Spinal cord (tissue), 9 donors: ENCODE measurements at regions not wholly inside any gene's neighbourhood (a gene's known extent, or its start where the extent isn't known, plus 50 kb on each side); places are given as distances from the start of the nearest gene placed in this dataset.

ENCODE experiments used
- DNase-seq, 6 donors: peaks; one replicate each; pipeline versions ENCODE4 v3.0.0 to v3.0.0-alpha.2; 2013 to 2015; ENCODE audit warnings: low spot score in 6 of 6, low read depth in 4 of 6
- H3K27ac ChIP-seq: one replicate; pipeline ENCODE4 v1.5.1; 2013; ENCODE audit warnings: low read depth, low read length, control low read depth
- H3K27me3 ChIP-seq: one replicate; pipeline ENCODE4 v1.6.1; 2013; ENCODE audit warnings: low read length; ENCODE audit not compliant: control insufficient read depth, insufficient read depth
- H3K36me3 ChIP-seq: one replicate; pipeline ENCODE4 v1.6.1; 2013; ENCODE audit warnings: low read length; ENCODE audit not compliant: control insufficient read depth, insufficient read depth
- H3K4me1 ChIP-seq: one replicate; pipeline ENCODE4 v1.6.1; 2013; ENCODE audit warnings: low read length; ENCODE audit not compliant: control insufficient read depth, insufficient read depth
- H3K4me3 ChIP-seq: one replicate; pipeline ENCODE4 v1.5.1; 2013; ENCODE audit warnings: low read depth, low read length, control low read depth
- H3K9me3 ChIP-seq: one replicate; pipeline ENCODE4 v1.6.1; 2013; ENCODE audit warnings: low read length; ENCODE audit not compliant: control insufficient read depth, insufficient read depth
- WGBS: methylation state at CpG from one replicate; pipeline ENCODE4 v1.1.5; 2013; ENCODE audit warnings: missing lambda C conversion rate; ENCODE audit not compliant: insufficient coverage; 5-methylcytosine and 5-hydroxymethylcytosine counted together
- donor health status: healthy.

DNA sequence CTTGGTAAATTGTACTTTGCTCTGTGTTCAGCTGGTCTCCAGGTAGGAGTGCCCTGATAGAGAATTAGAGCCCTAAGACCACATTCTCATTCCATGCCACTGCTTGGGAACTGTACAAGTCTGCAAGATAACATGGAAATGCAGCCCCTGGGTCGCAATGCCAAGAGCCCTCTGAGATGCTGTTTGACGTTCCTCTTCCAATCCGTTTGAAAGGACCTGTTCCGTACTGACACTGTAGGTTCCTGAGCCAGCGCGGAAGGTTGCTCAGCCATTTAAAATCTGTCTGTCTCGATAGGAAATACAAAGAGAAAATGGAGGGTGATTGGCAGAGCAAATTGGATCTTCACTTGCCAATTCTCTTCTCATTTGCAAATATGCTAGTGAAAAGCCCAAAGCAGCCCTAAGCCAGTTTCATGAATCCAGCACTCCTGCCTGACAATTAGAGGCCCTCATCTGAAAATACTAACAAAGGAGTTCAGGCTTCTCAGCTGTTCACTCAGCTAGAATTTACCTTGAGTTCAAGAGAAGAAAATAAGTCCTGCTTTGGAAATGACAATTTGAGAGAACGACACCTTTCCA is 100.6 kb upstream of the AFDN start:
- WGBS, result 67% methylated on average over 1 of the region's 8 CpGs

DNA sequence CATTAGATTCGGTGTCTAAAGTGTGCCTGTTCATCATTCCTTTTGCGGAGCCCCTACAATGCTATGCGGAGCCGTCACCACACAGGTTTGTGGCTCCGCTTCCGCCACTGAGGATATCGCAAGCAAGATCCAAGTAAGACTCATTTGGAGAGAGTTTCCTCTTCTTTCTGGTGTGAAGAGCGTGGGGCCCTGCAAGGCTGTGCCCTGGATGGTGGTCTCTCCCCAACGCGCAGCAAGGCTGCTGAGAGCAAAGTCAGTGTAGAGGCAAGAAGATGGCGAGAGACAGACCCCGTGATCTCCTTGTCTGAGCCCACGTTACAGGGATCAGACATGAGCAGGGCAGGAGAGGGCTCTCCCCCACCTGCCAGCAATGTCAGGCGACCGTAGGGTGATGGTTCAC is 96.3 kb upstream of the AFDN start:
- H3K27ac ChIP-seq, result no peak overlapping the region
- no peaks in the 10 kb centered on the region for H3K9me3 ChIP-seq
- H3K4me1 ChIP-seq, result peaks cover 22% of the 10 kb centered on the region
- 97% methylated on average over 13 of the region's 15 CpGs for WGBS
- H3K27me3 ChIP-seq, result no peaks in the 10 kb centered on the region
- no peak overlapping the region for H3K4me3 ChIP-seq
- DNase-seq, result no peak
- no peaks in the 10 kb centered on the region for H3K36me3 ChIP-seq

More for the DNA sequence above, 100.6 kb upstream of the AFDN start:
- peak in 2 of 6 donors; percentile 47 to 71 for DNase-seq
- H3K4me3 ChIP-seq, result no peak overlapping the region
- no peaks in the 10 kb centered on the region for H3K36me3 ChIP-seq
- H3K27me3 ChIP-seq, result no peaks in the 10 kb centered on the region
- no peak overlapping the region for H3K27ac ChIP-seq
- peaks cover under 1% of the 10 kb centered on the region for H3K4me1 ChIP-seq
- no peaks in the 10 kb centered on the region for H3K9me3 ChIP-seq

DNA sequence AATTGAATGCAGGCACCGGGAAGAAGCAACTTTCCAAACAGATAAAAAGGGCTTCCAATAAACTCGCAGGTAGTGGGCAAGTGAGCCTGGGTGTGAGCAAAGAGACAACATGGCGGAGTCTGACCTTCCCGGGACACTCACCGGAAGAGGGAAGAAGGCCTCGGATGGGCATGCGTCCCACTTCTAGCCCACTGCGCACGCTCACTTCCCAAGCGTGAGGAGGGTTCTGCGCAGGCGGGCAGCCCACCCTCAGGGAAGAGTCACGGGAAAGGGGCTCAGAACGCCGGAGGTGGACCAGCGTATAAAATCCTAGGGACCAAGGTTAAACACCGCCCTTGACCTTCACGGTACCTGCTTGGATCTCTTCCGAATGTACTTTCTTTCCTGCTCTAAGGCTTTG is 95.5 kb upstream of the AFDN start:
- Histone ChIP-seq H3K4me3 (no peak overlapping the region), H3K36me3 (no peaks in the 10 kb centered on the region), H3K27ac (no peak overlapping the region), H3K27me3 (no peaks in the 10 kb centered on the region), H3K9me3 (no peaks in the 10 kb centered on the region), H3K4me1 (peaks cover 25% of the 10 kb centered on the region)
- DNase-seq, result no peak
- WGBS, result 94% methylated on average over 19 of the region's 19 CpGs

DNA sequence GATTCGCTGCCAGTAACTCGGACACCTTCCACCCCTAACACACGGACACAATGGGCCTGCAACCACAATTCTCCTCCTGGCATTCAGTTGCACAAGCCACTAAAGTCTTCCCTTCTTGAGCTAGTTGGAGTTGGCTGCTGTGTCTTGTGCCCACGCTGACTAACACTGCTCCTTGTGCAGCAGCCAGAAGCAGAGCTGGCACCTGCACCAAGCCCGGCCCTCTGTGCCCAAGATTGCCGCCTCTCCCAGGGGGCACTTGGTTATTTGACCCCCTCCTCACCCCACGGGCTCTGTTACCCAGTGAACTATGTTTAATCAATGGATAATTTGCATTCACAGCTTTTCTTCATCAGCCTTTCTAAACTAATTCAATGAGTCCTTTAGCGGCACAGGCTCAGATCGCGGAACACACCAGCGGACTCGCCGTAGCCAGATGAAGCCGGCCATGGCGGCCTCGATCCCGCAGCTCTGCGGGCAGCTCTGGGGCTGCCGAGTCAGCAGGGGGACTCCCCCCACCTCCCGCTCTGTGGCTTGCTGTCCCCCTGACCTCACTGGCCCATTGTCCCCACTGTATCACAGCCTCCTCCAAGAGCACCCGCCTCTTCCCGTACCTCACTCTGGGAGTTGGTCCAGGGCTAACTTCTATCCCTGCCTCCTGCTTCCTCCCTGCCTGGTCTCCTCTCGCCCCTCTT is 94.8 kb upstream of the AFDN start:
- DNase-seq, result peak in 2 of 6 donors; percentile 13 to 60
- no peaks in the 10 kb centered on the region for H3K36me3 ChIP-seq
- H3K9me3 ChIP-seq, result no peaks in the 10 kb centered on the region
- no peak overlapping the region for H3K27ac ChIP-seq
- H3K4me3 ChIP-seq, result no peak overlapping the region
- no peaks in the 10 kb centered on the region for H3K27me3 ChIP-seq
- 74% methylated on average over 20 of the region's 23 CpGs for WGBS
- peaks cover 26% of the 10 kb centered on the region for H3K4me1 ChIP-seq

DNA sequence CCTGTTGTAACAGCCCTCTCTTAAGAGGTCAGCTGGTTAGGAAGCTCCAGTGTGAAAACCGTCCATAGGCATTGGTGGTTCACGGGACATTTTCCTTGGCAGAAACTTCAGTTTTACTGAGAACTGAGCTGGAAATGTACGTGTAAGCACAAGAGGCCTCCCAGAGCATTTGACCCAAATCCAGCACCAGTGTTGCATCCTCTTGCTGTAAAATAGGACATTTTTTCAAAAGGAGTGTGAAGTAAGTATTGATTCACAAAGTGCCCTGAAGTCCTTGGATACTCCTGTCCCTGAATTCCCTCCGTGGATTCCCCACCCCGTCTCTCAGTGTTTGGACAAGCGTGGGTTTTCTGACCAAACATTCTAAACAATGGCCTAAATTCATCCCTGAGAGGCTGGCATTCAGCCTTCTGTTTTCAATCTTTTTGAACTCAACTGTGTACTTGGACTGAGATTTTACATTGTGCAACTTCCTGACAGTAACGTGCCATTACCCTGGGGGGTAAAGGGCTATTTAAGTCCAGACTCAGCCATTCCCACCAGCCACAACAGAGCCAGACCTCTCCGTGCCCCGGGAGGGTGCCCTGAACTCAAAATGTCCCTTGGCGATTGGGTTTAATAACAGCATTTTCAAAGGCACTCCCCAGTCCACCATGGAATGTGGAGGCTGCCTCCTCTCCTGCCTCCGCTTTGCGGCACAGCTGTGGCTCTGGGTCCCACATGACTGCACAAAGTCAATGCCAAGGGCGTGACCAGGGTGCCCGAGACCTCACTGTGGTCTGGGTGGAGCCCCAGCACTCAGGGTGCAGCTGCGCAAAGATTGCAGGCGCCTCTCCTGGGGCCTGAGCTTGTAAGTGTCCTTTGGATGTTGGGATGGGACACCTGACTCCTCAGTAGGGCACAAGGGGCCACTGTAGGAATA is 92.7 kb upstream of the AFDN start:
- Histone ChIP-seq H3K9me3 (no peaks in the 10 kb centered on the region), H3K27ac (peak overlapping the region; percentile 62), H3K4me1 (peaks cover 28% of the 10 kb centered on the region), H3K4me3 (no peak overlapping the region), H3K36me3 (no peaks in the 10 kb centered on the region), H3K27me3 (no peaks in the 10 kb centered on the region)
- peak in 1 of 6 donors; percentile 69 for DNase-seq
- 51% methylated on average over 15 of the region's 16 CpGs for WGBS

DNA sequence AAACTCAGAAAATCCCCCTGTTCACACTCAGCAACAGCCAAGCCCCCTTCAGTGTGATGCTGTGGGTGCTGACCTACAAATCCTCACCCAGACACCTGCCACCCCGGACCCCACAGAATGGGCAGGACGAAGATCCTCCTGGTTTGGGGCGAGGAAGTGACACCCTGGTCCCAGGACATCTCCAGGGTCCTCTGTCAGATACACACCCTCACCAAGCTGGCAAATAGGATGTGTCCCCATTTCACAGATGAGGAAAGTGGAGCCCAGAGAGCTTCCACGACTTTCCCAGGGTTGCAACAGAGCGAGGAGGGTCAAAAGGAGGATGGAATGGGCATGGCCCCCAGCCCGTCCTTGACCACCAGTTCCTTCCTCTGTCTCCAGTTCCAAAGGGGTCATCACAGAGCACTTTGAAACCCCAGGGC is 92.0 kb upstream of the AFDN start:
- 88% methylated on average over 5 of the region's 6 CpGs for WGBS

DNA sequence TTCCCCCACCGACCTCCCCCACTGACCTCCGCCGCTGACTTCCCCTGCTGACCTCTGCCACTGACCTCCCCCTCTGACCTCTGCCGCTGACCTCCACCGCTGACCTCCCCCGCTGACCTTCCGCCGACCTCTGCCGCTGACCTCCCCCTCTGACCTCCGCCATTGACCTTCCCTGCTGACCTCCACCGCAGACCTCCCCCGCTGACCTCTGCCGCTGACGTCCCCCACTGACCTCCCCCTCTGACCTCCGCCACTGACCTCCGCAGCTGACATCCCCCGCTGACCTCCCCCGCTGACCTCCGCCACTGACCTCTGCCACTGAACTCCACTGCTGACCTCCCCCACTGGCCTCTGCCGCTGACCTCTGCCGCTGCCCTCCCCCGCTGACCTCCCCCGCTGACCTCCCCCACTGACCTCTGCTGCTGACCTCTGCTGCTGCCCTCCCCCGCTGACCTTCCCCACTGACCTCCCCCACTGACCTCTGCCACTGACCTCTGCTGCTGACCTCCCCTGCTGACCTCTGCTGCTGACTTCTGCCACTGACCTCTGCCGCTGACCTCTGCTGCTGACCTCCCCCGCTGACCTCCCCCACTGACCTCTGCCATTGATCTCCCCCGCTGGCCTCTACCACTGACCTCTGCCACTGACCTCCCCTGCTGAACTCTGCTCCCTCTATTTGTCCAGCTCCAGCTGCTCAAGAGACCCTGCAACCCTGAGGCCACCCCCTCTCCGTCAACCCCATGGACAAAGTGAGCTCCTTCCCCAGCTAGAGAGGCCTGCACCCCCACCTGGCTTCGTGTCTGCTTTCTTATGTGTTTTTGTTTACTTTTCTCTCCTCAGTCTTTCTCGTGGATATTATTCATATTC is 91.4 kb upstream of the AFDN start:
- WGBS, result 79% methylated on average over 11 of the region's 30 CpGs
- H3K9me3 ChIP-seq, result no peaks in the 10 kb centered on the region
- peaks cover 28% of the 10 kb centered on the region for H3K4me1 ChIP-seq
- H3K4me3 ChIP-seq, result no peak overlapping the region
- no peaks in the 10 kb centered on the region for H3K36me3 ChIP-seq
- peak in 1 of 6 donors; percentile 58 for DNase-seq
- no peaks in the 10 kb centered on the region for H3K27me3 ChIP-seq
- H3K27ac ChIP-seq, result no peak overlapping the region

More for the DNA sequence above, 92.0 kb upstream of the AFDN start:
- Histone ChIP-seq H3K27ac (peak overlapping the region; percentile 62), H3K4me1 (peaks cover 28% of the 10 kb centered on the region), H3K36me3 (no peaks in the 10 kb centered on the region), H3K9me3 (no peaks in the 10 kb centered on the region), H3K4me3 (no peak overlapping the region), H3K27me3 (no peaks in the 10 kb centered on the region)
- peak in 1 of 6 donors; percentile 43 for DNase-seq

DNA sequence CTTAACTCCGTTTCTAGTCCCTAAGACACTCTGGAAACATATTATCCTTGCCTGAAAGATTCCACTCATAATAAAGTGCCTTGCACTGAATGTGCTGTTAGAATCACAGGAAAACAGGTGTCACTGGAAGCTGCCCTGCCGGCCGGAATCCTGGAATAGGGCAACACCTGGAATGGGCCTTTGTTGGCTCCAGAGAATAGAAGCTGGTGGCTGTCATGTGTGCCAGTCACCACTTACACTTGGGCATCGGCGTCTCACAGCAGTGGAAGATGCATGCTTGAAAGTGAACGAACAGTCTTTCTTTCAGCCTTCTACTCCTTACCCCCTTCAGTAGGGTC is 90.8 kb upstream of the AFDN start:
- WGBS, result 68% methylated on average over 3 of the region's 6 CpGs
- no peak for DNase-seq
- Histone ChIP-seq H3K4me1 (peaks cover 28% of the 10 kb centered on the region), H3K27ac (no peak overlapping the region), H3K27me3 (no peaks in the 10 kb centered on the region), H3K36me3 (no peaks in the 10 kb centered on the region), H3K9me3 (no peaks in the 10 kb centered on the region), H3K4me3 (no peak overlapping the region)
